ENCODE measurements at regions not wholly inside any gene's neighbourhood (a gene's known extent, or its start where the extent isn't known, plus 50 kb on each side); places are given as distances from the start of the nearest gene placed in this dataset.

DNA sequence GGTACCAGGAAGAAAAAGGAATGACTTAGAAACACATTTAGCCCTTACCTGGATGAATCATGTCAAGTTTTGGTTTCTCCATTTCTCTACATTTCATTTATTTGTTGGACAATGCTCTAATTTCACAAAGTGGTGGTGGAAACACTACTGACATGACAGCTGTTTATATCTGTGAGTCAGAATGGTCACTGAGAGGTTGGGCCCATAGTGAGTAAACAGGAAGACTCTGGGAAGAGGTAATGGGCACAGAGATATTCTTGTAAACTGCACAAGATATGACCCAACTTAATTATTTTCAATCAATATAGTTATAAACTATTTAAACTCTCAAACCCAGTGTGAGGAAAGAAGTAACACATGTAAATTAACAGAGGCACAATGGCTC, 176.3 kb upstream of the MEOX2 start:
- TF ChIP-seq, protein P1, sequence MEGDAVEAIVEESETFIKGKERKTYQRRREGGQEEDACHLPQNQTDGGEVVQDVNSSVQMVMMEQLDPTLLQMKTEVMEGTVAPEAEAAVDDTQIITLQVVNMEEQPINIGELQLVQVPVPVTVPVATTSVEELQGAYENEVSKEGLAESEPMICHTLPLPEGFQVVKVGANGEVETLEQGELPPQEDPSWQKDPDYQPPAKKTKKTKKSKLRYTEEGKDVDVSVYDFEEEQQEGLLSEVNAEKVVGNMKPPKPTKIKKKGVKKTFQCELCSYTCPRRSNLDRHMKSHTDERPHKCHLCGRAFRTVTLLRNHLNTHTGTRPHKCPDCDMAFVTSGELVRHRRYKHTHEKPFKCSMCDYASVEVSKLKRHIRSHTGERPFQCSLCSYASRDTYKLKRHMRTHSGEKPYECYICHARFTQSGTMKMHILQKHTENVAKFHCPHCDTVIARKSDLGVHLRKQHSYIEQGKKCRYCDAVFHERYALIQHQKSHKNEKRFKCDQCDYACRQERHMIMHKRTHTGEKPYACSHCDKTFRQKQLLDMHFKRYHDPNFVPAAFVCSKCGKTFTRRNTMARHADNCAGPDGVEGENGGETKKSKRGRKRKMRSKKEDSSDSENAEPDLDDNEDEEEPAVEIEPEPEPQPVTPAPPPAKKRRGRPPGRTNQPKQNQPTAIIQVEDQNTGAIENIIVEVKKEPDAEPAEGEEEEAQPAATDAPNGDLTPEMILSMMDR (IDR thresholded peaks at IDR 0.05; ENCODE audit: low read depth, low read length, missing control alignments) = no peak
- no peak overlapping the region for H3K4me3 ChIP-seq (replicated peaks; ENCODE audit: low read depth, low read length)
- no peak for DNase-seq (ENCODE audit: extremely low read depth, low read depth)

DNA sequence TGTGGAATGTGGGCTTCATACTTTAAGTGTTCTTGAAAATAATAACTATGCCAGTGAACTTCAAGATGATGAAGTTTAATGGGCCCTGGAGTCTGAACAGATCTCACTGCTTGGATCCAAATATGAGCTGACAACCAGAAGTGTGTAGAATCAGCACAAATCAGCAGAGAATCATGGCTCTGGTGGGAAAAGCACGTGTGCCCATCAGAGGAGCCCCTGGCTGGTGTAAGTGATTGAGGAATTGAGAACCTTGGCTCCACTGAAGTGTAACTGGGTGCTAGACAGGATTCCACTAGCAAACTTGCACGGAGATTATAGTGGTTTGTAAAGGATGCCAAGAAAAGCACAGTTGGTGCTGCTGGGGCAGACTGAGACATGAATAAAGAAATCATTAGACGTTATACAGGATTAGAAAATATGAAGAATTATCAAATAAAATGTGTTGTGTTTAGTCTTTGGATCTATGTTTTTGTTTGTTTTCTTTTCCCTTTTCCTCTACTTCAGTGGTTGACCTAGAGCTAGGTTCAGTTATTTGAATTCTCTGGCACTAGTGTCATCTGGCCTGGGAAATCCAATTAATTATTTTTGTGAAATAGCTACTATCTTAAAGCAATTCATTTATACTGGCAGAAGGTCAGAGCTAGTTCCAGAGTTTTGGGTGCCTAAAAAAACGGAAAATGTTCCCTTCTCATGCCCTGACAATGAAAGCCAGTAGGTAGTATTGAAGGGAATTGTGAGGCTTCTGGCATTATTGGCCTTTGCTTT, 175.7 kb upstream of the MEOX2 start:
- TF ChIP-seq, protein P1 (IDR thresholded peaks at IDR 0.05; ENCODE audit: low read depth, low read length, missing control alignments) = no peak
- no peak overlapping the region for H3K4me3 ChIP-seq (replicated peaks; ENCODE audit: low read depth, low read length)
- no peak for DNase-seq (ENCODE audit: extremely low read depth, low read depth)

DNA sequence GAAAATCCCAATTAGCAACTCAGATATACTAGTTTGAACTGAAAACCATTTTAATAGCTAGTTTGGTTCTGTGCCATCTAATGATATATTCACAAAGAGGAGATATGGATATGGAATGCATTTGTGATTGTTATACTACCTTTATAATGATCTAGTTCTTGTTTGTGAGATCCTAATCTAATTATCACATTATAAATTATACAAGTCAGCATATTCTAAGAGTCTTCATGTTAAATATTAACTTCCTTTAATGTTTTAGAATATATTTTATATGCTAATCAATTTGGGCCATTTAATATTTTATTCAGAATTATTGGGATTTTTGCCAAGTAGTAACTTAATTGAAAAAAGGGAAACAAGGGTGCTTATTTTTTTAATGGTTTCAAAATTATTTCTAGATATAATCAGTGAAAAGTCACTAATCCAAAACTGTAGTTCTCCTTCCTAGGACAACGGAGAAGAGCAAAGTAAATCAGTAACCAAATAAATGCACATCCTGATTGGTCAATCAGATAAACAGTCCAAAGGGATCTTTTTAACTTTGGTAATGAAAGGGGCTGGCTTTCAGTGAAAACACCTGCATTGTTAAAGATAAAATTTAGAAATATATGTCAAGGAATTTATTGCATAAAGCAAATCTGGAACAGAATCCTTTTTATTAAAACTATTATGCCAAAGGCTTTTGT, 173.9 kb upstream of the MEOX2 start:
- no peak for DNase-seq (ENCODE audit: extremely low read depth, low read depth)
- TF ChIP-seq, protein P1 (IDR thresholded peaks at IDR 0.05; ENCODE audit: low read depth, low read length, missing control alignments) = no peak

DNA sequence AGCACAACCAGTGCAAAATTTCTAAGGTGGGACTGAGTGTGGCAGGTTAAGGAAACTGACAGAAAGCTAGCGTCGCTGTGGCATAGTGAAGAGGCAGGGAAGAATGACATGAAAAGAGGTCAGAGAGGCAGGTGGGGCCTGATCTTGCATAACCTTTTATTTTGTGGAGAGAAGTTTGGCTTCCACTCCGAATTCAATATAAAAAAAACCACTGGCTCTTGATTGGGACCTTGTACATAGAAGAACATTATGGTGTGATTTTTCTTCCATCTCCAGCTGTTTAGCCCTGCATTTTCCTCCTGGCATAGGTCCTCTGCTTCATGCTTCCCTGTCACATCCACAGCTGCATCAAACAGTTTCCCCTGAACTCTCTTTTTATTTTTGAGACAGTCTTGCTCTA, 170.5 kb upstream of the MEOX2 start:
- DNase-seq (ENCODE audit: extremely low read depth, low read depth) = no peak
- H3K4me3 ChIP-seq (replicated peaks; ENCODE audit: low read depth, low read length) = no peak overlapping the region
- TF ChIP-seq, protein P1 (IDR thresholded peaks at IDR 0.05; ENCODE audit: low read depth, low read length, missing control alignments) = no peak

More for the DNA sequence above, 173.9 kb upstream of the MEOX2 start:
- H3K4me3 ChIP-seq (replicated peaks; ENCODE audit: low read depth, low read length) = no peak overlapping the region

GRCh38 chr7:15856311-15856710, 169.8 kb upstream of the MEOX2 start:
- TF ChIP-seq, protein P1 (IDR thresholded peaks at IDR 0.05; ENCODE audit: low read depth, low read length, missing control alignments) = no peak

DNA sequence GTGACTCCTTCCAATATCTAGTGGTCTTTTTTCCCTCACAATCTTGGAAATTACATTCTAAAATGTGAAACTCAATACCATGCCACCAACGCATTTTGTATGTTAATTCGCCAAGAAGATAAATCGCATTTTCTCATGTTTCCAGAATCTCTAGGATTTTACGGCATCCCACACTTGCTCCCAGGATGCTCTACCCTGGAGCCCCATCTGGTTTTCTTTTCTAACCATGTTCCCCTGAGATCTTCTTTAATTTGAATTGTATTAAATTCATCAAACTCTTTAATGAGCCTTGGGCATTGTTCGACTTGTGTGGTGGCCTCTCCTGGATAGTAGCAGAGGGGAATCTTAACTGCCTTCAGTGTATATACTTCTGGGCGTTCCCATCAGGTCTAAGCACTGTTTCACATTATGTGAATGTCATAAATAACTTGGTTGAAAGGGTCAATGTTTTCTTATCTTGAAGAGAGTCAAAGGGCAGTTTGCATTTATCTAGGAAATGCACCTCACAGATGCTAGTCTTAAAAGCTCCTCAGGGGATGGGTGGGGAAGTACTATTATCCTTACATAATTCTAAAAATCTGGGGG, 169.1 kb upstream of the MEOX2 start:
- TF ChIP-seq, protein P1 (IDR thresholded peaks at IDR 0.05; ENCODE audit: low read depth, low read length, missing control alignments) = no peak

More at GRCh38 chr7:15856311-15856710, 169.8 kb upstream of the MEOX2 start:
- no peak overlapping the region for H3K4me3 ChIP-seq (replicated peaks; ENCODE audit: low read depth, low read length)
- DNase-seq (ENCODE audit: extremely low read depth, low read depth) = no peak

More for the DNA sequence above, 169.1 kb upstream of the MEOX2 start:
- no peak for DNase-seq (ENCODE audit: extremely low read depth, low read depth)
- H3K4me3 ChIP-seq (replicated peaks; ENCODE audit: low read depth, low read length) = no peak overlapping the region

All from HFF-Myc (cell line).